ENCODE measurements at regions not wholly inside any gene's neighbourhood (a gene's known extent, or its start where the extent isn't known, plus 50 kb on each side); places are given as distances from the start of the nearest gene placed in this dataset.

DNA sequence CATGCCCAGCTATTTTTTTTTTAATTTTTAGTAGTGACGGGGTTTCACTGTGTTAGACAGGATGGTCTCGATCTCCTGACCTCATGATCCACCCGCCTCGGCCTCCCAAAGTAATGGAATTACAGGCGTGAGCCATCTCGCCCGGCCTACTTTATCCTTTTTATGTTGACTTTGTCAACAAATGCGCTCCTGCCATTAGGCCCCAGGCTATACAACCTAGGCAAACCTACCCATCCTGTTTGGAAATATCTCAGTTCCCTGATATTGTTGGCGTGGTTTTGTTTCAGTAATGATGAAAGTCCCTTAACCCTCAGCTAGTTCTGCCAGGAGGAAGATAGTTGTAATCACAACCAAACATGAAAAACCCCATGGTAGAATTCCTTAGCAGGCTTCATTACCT, 249.4 kb upstream of the SOX11 start:
- Histone ChIP-seq H3K27ac (ENCODE audit: low read depth, low read length) (no peak overlapping the region), H4K20me1 (ENCODE audit: insufficient read depth, low read length) (no peaks in the 10 kb centered on the region), H3K4me3 (ENCODE audit: insufficient read depth, low read length) (no peak overlapping the region), H3K4me1 (ENCODE audit: insufficient read depth, low read length) (no peaks in the 10 kb centered on the region), H3K36me3 (ENCODE audit: insufficient read depth, low read length) (no peaks in the 10 kb centered on the region), H2AFZ (ENCODE audit: low read length) (no peak overlapping the region), H3K79me2 (ENCODE audit: insufficient read depth, low read length) (no peaks in the 10 kb centered on the region), H3K4me2 (ENCODE audit: insufficient read depth, low read length) (no peak overlapping the region), H3K9me3 (ENCODE audit: low read depth, low read length) (peaks cover 4% of the 10 kb centered on the region), H3K27me3 (ENCODE audit: insufficient read depth, low read length) (no peaks in the 10 kb centered on the region)
- TF ChIP-seq, protein P1, sequence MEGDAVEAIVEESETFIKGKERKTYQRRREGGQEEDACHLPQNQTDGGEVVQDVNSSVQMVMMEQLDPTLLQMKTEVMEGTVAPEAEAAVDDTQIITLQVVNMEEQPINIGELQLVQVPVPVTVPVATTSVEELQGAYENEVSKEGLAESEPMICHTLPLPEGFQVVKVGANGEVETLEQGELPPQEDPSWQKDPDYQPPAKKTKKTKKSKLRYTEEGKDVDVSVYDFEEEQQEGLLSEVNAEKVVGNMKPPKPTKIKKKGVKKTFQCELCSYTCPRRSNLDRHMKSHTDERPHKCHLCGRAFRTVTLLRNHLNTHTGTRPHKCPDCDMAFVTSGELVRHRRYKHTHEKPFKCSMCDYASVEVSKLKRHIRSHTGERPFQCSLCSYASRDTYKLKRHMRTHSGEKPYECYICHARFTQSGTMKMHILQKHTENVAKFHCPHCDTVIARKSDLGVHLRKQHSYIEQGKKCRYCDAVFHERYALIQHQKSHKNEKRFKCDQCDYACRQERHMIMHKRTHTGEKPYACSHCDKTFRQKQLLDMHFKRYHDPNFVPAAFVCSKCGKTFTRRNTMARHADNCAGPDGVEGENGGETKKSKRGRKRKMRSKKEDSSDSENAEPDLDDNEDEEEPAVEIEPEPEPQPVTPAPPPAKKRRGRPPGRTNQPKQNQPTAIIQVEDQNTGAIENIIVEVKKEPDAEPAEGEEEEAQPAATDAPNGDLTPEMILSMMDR (IDR thresholded peaks at IDR 0.05; ENCODE audit: extremely low read depth, low read depth, low read length) = no peak
- no peak for DNase-seq (ENCODE audit: insufficient read length, low spot score, missing footprints)

DNA sequence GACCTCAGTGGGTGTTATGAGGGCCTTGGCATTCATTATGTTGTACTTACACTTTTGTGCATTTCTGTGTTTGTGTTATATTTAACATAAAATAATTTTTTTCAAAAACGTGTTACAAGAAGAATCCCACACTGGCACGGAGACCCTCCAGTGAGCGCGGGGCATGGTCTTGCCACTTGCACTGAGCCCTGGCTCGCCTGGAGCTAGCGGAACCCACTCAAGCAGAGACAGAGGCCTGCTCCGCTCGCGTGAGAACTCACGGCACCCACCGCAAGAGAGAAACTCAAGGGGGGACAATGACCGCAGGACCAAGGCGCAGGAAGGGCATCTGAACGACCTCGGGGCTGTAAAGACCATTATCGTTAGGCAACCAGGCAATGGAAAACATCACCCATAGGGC, 248.0 kb upstream of the SOX11 start:
- no peak for DNase-seq (ENCODE audit: insufficient read length, low spot score, missing footprints)
- TF ChIP-seq, protein P1 (IDR thresholded peaks at IDR 0.05; ENCODE audit: extremely low read depth, low read depth, low read length) = no peak
- Histone ChIP-seq H3K4me2 (ENCODE audit: insufficient read depth, low read length) (no peak overlapping the region), H3K79me2 (ENCODE audit: insufficient read depth, low read length) (no peaks in the 10 kb centered on the region), H4K20me1 (ENCODE audit: insufficient read depth, low read length) (no peaks in the 10 kb centered on the region), H3K4me3 (ENCODE audit: insufficient read depth, low read length) (no peak overlapping the region), H3K36me3 (ENCODE audit: insufficient read depth, low read length) (no peaks in the 10 kb centered on the region), H3K27ac (ENCODE audit: low read depth, low read length) (no peak overlapping the region), H3K4me1 (ENCODE audit: insufficient read depth, low read length) (no peaks in the 10 kb centered on the region), H3K27me3 (ENCODE audit: insufficient read depth, low read length) (no peaks in the 10 kb centered on the region), H2AFZ (ENCODE audit: low read length) (no peak overlapping the region), H3K9me3 (ENCODE audit: low read depth, low read length) (peaks cover 4% of the 10 kb centered on the region)

DNA sequence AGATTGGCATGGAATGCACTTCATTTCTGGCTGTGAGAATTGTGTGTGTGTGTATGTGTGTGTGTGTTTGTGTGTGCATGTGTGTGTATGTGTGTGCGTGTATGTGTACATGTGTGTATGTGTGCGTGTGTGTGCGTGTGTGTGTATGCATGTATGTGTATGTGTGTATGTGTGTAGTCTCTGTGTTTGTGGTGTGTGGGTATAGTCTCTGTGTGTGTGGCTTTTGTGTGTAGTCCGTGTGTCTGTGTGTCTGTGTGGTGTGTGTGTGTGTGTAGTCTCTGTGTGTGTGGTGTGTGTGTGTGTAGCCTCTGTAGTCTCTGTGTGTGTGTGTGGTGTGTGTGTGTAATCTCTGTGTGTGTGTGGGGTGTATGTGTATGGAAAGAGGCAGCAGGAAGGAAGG, 247.3 kb upstream of the SOX11 start:
- no peaks in the 10 kb centered on the region for H3K79me2 ChIP-seq (ENCODE audit: insufficient read depth, low read length)
- H3K4me3 ChIP-seq (ENCODE audit: insufficient read depth, low read length) = no peak overlapping the region
- DNase-seq (ENCODE audit: insufficient read length, low spot score, missing footprints) = no peak
- H3K9me3 ChIP-seq (ENCODE audit: low read depth, low read length) = peaks cover 4% of the 10 kb centered on the region
- H2AFZ ChIP-seq (ENCODE audit: low read length) = no peak overlapping the region
- TF ChIP-seq, protein P1 (IDR thresholded peaks at IDR 0.05; ENCODE audit: extremely low read depth, low read depth, low read length) = no peak
- no peaks in the 10 kb centered on the region for H4K20me1 ChIP-seq (ENCODE audit: insufficient read depth, low read length)
- no peak overlapping the region for H3K27ac ChIP-seq (ENCODE audit: low read depth, low read length)
- H3K27me3 ChIP-seq (ENCODE audit: insufficient read depth, low read length) = no peaks in the 10 kb centered on the region
- no peaks in the 10 kb centered on the region for H3K4me1 ChIP-seq (ENCODE audit: insufficient read depth, low read length)
- no peak overlapping the region for H3K4me2 ChIP-seq (ENCODE audit: insufficient read depth, low read length)
- H3K36me3 ChIP-seq (ENCODE audit: insufficient read depth, low read length) = no peaks in the 10 kb centered on the region

DNA sequence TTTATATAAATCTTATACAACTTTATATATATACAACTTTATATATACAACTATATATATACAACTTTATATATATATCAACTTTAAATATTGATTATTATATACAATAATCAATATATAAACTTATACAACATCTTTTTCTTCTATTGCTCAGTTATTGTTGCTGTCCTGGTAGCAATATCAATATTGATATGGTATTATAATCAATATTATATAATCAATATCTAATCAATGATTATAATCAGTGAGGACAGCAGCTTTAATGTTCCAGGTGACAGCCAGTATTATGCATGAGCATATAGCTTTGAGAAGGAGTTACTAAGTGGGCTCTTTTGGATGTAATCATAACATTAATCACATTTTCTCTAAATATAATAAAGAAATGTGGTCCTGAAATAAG, 242.3 kb upstream of the SOX11 start:
- H3K27me3 ChIP-seq (ENCODE audit: insufficient read depth, low read length) = no peaks in the 10 kb centered on the region
- H4K20me1 ChIP-seq (ENCODE audit: insufficient read depth, low read length) = no peaks in the 10 kb centered on the region
- H3K4me1 ChIP-seq (ENCODE audit: insufficient read depth, low read length) = no peaks in the 10 kb centered on the region
- TF ChIP-seq, protein P1 (IDR thresholded peaks at IDR 0.05; ENCODE audit: extremely low read depth, low read depth, low read length) = no peak
- no peak overlapping the region for H3K4me3 ChIP-seq (ENCODE audit: insufficient read depth, low read length)
- H3K27ac ChIP-seq (ENCODE audit: low read depth, low read length) = no peak overlapping the region
- no peak for DNase-seq (ENCODE audit: insufficient read length, low spot score, missing footprints)
- no peaks in the 10 kb centered on the region for H3K36me3 ChIP-seq (ENCODE audit: insufficient read depth, low read length)
- H3K79me2 ChIP-seq (ENCODE audit: insufficient read depth, low read length) = no peaks in the 10 kb centered on the region
- H2AFZ ChIP-seq (ENCODE audit: low read length) = no peak overlapping the region
- H3K4me2 ChIP-seq (ENCODE audit: insufficient read depth, low read length) = no peak overlapping the region
- peaks cover under 1% of the 10 kb centered on the region for H3K9me3 ChIP-seq (ENCODE audit: low read depth, low read length)
